Thyroid gland (tissue), 4 donors: ENCODE measurements at regions not wholly inside any gene's neighbourhood (a gene's known extent, or its start where the extent isn't known, plus 50 kb on each side); places are given as distances from the start of the nearest gene placed in this dataset.
"Not testable (repeated sequence)": the region's sequence is repeated elsewhere in the genome, so short reads cannot be mapped to it uniquely, and the experiment has no call there.

ENCODE experiments used
- POLR2A ChIP-seq, 2 donors: fragments of 450-650 bp; IDR thresholded peaks; one replicate each; pipeline ENCODE4 v1.6.1; 2017; ENCODE audit warnings: antibody characterized with exemption in 2 of 2, mild to moderate bottlenecking in 2 of 2, moderate library complexity in 1 of 2
- TF ChIP-seq, protein P1 (sequence below), 6 experiments: fragments of 200-600 bp in 3 of 6; fragments of 450-650 bp in 3 of 6; sonication (generic) in 3 of 6; IDR thresholded peaks; one replicate each; pipeline ENCODE4 v1.5.1; 2016 to 2019; ENCODE audit warnings: antibody characterized with exemption in 6 of 6, mild to moderate bottlenecking in 2 of 6, inconsistent platforms in 1 of 6, moderate library complexity in 1 of 6

DNA sequence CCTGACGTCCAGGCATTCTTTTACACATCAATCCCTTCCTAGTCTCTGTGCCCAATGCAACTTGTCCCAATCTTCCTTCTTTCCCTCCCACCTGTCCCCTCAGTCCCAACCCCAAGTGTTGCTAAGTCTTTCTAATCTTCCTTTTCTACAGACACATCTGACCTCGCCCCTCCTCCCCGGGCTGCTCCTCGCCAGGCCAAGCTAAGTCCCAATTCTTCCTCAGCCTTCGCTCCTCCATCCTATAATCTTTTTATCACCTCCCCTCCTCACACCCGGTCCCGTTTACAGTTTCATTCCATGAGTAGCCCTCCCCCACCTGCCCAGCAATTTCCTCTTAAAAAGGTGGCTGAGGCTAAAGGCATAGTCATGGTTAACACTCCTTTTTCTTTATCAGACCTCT lies 413.3 kb upstream of the ST8SIA4 start:
- TF ChIP-seq, protein P1, sequence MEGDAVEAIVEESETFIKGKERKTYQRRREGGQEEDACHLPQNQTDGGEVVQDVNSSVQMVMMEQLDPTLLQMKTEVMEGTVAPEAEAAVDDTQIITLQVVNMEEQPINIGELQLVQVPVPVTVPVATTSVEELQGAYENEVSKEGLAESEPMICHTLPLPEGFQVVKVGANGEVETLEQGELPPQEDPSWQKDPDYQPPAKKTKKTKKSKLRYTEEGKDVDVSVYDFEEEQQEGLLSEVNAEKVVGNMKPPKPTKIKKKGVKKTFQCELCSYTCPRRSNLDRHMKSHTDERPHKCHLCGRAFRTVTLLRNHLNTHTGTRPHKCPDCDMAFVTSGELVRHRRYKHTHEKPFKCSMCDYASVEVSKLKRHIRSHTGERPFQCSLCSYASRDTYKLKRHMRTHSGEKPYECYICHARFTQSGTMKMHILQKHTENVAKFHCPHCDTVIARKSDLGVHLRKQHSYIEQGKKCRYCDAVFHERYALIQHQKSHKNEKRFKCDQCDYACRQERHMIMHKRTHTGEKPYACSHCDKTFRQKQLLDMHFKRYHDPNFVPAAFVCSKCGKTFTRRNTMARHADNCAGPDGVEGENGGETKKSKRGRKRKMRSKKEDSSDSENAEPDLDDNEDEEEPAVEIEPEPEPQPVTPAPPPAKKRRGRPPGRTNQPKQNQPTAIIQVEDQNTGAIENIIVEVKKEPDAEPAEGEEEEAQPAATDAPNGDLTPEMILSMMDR (IDR thresholded peaks at IDR 0.05): not testable (repeated sequence)
- not testable (repeated sequence) for TF ChIP-seq POLR2A (IDR thresholded peaks at IDR 0.05)
